PC-3 (cell line): ENCODE measurements at regions not wholly inside any gene's neighbourhood (a gene's known extent, or its start where the extent isn't known, plus 50 kb on each side); places are given as distances from the start of the nearest gene placed in this dataset.

ENCODE experiments used
- ATAC-seq: fragments of 200-7000 bp; cut with Tn5 transposase; 2 replicates; pipeline ENCODE4 v1.9.1; 2020; ENCODE audit warnings: mild to moderate bottlenecking, moderate library complexity
- BruUV-seq: library from RNA; stranded (reverse); fragments of 400-500 nt; replicated peaks from 2 replicates; lab custom pipeline; 2021; lab: Mats Ljungman, UMichigan
- CTCF ChIA-PET: fragments of 300-600 bp; sonication (Branson Sonifier 250); formaldehyde crosslinking; loops from one replicate; lab custom pipeline; 2022; ENCODE audit warnings: antibody characterized with exemption; lab: Charles Lee
- POLR2A ChIA-PET: fragments of 300-600 bp; sonication (Branson Sonifier 250); formaldehyde crosslinking; loops from one replicate; lab custom pipeline; 2022; ENCODE audit warnings: antibody characterized with exemption; ENCODE audit not compliant: unreplicated experiment; lab: Charles Lee
- DNase-seq: peaks from one replicate; pipeline ENCODE4 v3.0.0-alpha.2; 2015
- H2AFZ ChIP-seq: fragments of 300-600 bp; sonication (generic); 2 replicates; pipeline ENCODE4 v1.6.0; 2016; ENCODE audit warnings: antibody characterized with exemption, low read length
- H3F3A ChIP-seq: fragments of 300-600 bp; sonication (generic); one replicate; pipeline ENCODE4 v1.6.0; 2017; ENCODE audit warnings: antibody characterized with exemption, low read length, control low read depth, mild to moderate bottlenecking; ENCODE audit not compliant: unreplicated experiment
- H3K27ac ChIP-seq: fragments of 300-600 bp; sonication (generic); 2 replicates; pipeline ENCODE4 v1.5.1; 2016; ENCODE audit warnings: mild to moderate bottlenecking, low read length
- H3K27me3 ChIP-seq: fragments of 300-600 bp; sonication (generic); 2 replicates; pipeline ENCODE4 v1.6.1; 2016; ENCODE audit warnings: low read length, mixed read lengths
- H3K36me3 ChIP-seq: fragments of 300-600 bp; sonication (generic); 2 replicates; pipeline ENCODE4 v1.6.1; 2016; ENCODE audit warnings: low read depth, mixed run types, low read length, mixed read lengths
- H3K4me1 ChIP-seq: fragments of 300-600 bp; sonication (generic); 2 replicates; pipeline ENCODE4 v1.5.1; 2016; ENCODE audit warnings: low read length; ENCODE audit not compliant: insufficient read depth
- H3K4me2 ChIP-seq: fragments of 300-600 bp; sonication (generic); 2 replicates; pipeline ENCODE4 v1.6.0; 2016; ENCODE audit warnings: low read length
- H3K4me3 ChIP-seq: fragments of 300-600 bp; sonication (generic); 2 replicates; pipeline ENCODE4 v1.5.1; 2016; ENCODE audit warnings: mild to moderate bottlenecking, low read length, mixed read lengths
- H3K79me2 ChIP-seq: fragments of 300-600 bp; sonication (generic); 2 replicates; pipeline ENCODE4 v1.6.1; 2017; ENCODE audit warnings: low read length, mixed read lengths
- H3K9ac ChIP-seq: fragments of 300-600 bp; sonication (generic); 2 replicates; pipeline ENCODE4 v1.6.0; 2016; ENCODE audit warnings: mild to moderate bottlenecking, low read length
- H3K9me2 ChIP-seq: fragments of 300-600 bp; sonication (generic); replicated peaks from 2 replicates; pipeline ENCODE4 v1.6.1; 2016; ENCODE audit warnings: mixed run types, low read length, mixed read lengths
- H3K9me3 ChIP-seq: fragments of 300-600 bp; sonication (generic); 2 replicates; pipeline ENCODE4 v1.6.1; 2016; ENCODE audit warnings: low read length, mixed read lengths
- H4K20me1 ChIP-seq: fragments of 300-600 bp; sonication (generic); 2 replicates; pipeline ENCODE4 v1.6.1; 2016; ENCODE audit warnings: low read length, mixed read lengths
- CTCF ChIP-seq: fragments of 300-600 bp; sonication (generic); conservative IDR thresholded peaks from 2 replicates; pipeline ENCODE4 v1.5.1; 2017; ENCODE audit warnings: antibody characterized with exemption, low read depth, mild to moderate bottlenecking, low read length
- EZH2 ChIP-seq: fragments of 300-600 bp; sonication (generic); IDR thresholded peaks from one replicate; pipeline ENCODE4 v1.6.1; 2017; ENCODE audit warnings: antibody characterized with exemption, mild to moderate bottlenecking, low read length; ENCODE audit not compliant: unreplicated experiment
- EZH2phosphoT487 ChIP-seq: fragments of 300-600 bp; sonication (generic); IDR thresholded peaks from 2 replicates; pipeline ENCODE4 v1.6.1; 2018; ENCODE audit warnings: mild to moderate bottlenecking, antibody characterized with exemption, low read length, borderline replicate concordance
- intact Hi-C: fragments of 100-400 bp; cut with micrococcal nuclease; formaldehyde crosslinking; loops from 2 replicates; pipeline ENCODE4 v1.9.0; 2023

GRCh38 chr15:94761574-94761973 lies 530.2 kb downstream of the MCTP2 start:
- no peaks in the 10 kb centered on the region for H3K79me2 ChIP-seq
- H2AFZ ChIP-seq = no peak overlapping the region
- no peaks in the 10 kb centered on the region for H3K36me3 ChIP-seq
- no peak overlapping the region for H3K27ac ChIP-seq
- ChIA-PET CTCF (no interaction called here), POLR2A (no interaction called here)
- no peaks in the 10 kb centered on the region for H3K9me3 ChIP-seq
- H3K4me2 ChIP-seq = no peak overlapping the region
- no peaks in the 10 kb centered on the region for H3K4me1 ChIP-seq
- H3K4me3 ChIP-seq = no peak overlapping the region
- H3K9me2 ChIP-seq = no peaks in the 10 kb centered on the region
- ATAC-seq (no peak), DNase-seq (no peak)
- no peaks in the 10 kb centered on the region for H3F3A ChIP-seq
- no peaks in the 10 kb centered on the region for H4K20me1 ChIP-seq
- H3K27me3 ChIP-seq = peaks cover 5% of the 10 kb centered on the region
- no peak for TF ChIP-seq EZH2phosphoT487
- TF ChIP-seq EZH2 = no peak
- no peak for TF ChIP-seq CTCF
- BruUV-seq = no TSS peak
- no peak overlapping the region for H3K9ac ChIP-seq
- intact Hi-C loops = no loop called here

DNA sequence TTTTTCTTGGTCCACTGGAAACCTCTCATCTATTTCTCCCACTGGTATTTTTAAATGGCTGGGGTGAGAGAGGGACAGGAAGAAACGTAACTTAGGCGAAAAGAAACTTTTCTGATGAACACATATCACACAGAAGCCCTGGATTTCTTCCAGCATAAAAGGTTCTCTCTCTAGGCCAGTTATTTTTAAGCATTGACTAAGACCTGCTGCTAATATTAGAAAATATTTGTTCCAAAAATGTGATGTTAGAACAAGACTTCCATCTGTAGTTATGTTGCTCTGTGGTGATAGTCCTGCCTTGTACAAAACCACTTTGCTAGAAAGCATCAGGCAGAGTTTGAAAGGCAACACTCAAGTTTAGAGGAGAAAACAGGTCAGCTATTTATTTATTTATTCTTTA lies 537.7 kb downstream of the MCTP2 start:
- no peaks in the 10 kb centered on the region for H4K20me1 ChIP-seq
- no TSS peak for BruUV-seq
- no peak overlapping the region for H2AFZ ChIP-seq
- H3K9ac ChIP-seq = no peak overlapping the region
- no peak overlapping the region for H3K27ac ChIP-seq
- H3K79me2 ChIP-seq = no peaks in the 10 kb centered on the region
- no peaks in the 10 kb centered on the region for H3K9me3 ChIP-seq
- ChIA-PET CTCF (no interaction called here), POLR2A (no interaction called here)
- TF ChIP-seq EZH2phosphoT487 (no peak), EZH2 (no peak), CTCF (no peak)
- DNase-seq = no peak
- H3K4me3 ChIP-seq = no peak overlapping the region
- no peaks in the 10 kb centered on the region for H3K36me3 ChIP-seq
- no peaks in the 10 kb centered on the region for H3K4me1 ChIP-seq
- no peaks in the 10 kb centered on the region for H3F3A ChIP-seq
- no peak for ATAC-seq
- intact Hi-C loops = no loop called here
- no peaks in the 10 kb centered on the region for H3K9me2 ChIP-seq
- no peak overlapping the region for H3K4me2 ChIP-seq
- peaks cover 24% of the 10 kb centered on the region; the same call in 1 of the 2 replicates for H3K27me3 ChIP-seq

GRCh38 chr15:94770199-94770598 lies 538.8 kb downstream of the MCTP2 start:
- Histone ChIP-seq H4K20me1 (no peaks in the 10 kb centered on the region), H3K9ac (no peak overlapping the region), H3K4me3 (no peak overlapping the region), H3K4me1 (no peaks in the 10 kb centered on the region), H3F3A (no peaks in the 10 kb centered on the region), H3K9me2 (no peaks in the 10 kb centered on the region), H3K4me2 (no peak overlapping the region), H3K9me3 (no peaks in the 10 kb centered on the region), H3K79me2 (no peaks in the 10 kb centered on the region), H3K27me3 (peaks cover 24% of the 10 kb centered on the region; the same call in 1 of the 2 replicates), H3K27ac (no peak overlapping the region), H2AFZ (no peak overlapping the region), H3K36me3 (no peaks in the 10 kb centered on the region)
- intact Hi-C loops = no loop called here
- POLR2A ChIA-PET = no interaction called here
- no TSS peak for BruUV-seq
- no peak for TF ChIP-seq EZH2
- TF ChIP-seq CTCF = no peak
- TF ChIP-seq EZH2phosphoT487 = no peak
- CTCF ChIA-PET = no interaction called here
- DNase-seq (no peak), ATAC-seq (no peak)
